ENCODE measurements at regions not wholly inside any gene's neighbourhood (a gene's known extent, or its start where the extent isn't known, plus 50 kb on each side); places are given as distances from the start of the nearest gene placed in this dataset.

GRCh38 chr16:85323230-85323960, 211.1 kb upstream of the CIBAR2 start:
- no peak for TF ChIP-seq CTCF (IDR thresholded peaks at IDR 0.05)
- TF ChIP-seq POLR2AphosphoS5 (IDR thresholded peaks at IDR 0.05; ENCODE audit: insufficient read depth in 1 of 2, low read depth in 1 of 2), result no peak

All from vagina (tissue), 2 donors.